Neuron (in vitro differentiated cells): ENCODE measurements at regions not wholly inside any gene's neighbourhood (a gene's known extent, or its start where the extent isn't known, plus 50 kb on each side); places are given as distances from the start of the nearest gene placed in this dataset.
"Not testable (repeated sequence)": the region's sequence is repeated elsewhere in the genome, so short reads cannot be mapped to it uniquely, and the experiment has no call there.

Experiments used
- H2AFZ ChIP-seq: one replicate; pipeline ENCODE4 v1.6.1; 2013; ENCODE audit warnings: low read depth, mild to moderate bottlenecking, inconsistent platforms, low read length, moderate library complexity
- H3K27me3 ChIP-seq: one replicate; pipeline ENCODE4 v1.6.1; 2013; ENCODE audit warnings: low read length; ENCODE audit not compliant: insufficient read depth
- H3K36me3 ChIP-seq: one replicate; pipeline ENCODE4 v1.6.1; 2013; ENCODE audit warnings: low read length; ENCODE audit not compliant: insufficient read depth
- H3K4me1 ChIP-seq: one replicate; pipeline ENCODE4 v1.6.1; 2013; ENCODE audit warnings: low read length; ENCODE audit not compliant: insufficient read depth
- H3K4me3 ChIP-seq: 2 replicates; pipeline ENCODE4 v1.5.1; 2013; ENCODE audit warnings: mild to moderate bottlenecking, low read length, moderate library complexity
- H3K9me3 ChIP-seq: one replicate; pipeline ENCODE4 v1.6.1; 2013; ENCODE audit warnings: low read length

DNA sequence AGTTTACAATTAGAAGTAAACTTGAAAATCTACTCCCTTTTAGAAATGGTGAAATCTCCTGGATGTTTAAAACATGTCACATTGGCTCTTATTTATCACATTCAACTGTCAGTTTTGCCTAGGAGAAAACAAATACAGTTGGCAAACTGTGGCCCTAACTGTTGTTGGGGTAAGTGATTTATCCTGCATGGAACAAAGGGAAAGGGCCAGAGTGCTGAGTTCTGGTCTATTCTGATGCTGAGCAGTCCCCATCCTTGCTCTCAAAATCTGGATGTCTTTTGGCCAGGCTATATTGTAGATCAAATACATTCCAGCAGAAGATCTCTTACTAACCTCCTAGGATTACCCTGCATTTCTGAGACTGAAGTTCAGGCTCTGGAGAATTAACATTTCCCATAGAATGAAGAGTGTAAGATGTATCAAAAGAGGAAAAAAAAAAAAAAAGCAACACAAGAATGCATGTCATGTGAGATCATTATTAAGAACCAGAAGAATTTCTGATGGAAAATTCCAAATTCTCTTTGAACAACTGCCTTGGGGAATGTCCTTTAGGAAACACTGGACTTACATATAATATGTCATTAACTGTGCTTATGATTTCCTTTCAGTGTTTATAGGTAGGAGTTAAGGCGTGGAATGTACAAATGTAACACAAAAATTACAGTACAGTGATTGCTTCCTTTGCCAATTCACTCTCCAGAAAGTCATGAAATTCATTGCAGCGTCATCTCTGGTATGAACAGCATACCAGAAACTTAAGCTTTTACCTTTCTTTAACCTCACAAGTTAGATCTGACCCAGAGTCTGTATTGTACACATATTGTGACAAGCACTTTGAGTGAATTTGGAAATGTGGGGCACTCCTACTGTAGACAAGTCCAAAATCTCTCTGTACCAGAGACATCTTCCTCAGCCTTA, 1012.5 kb upstream of the LCORL start:
- Histone ChIP-seq H3K36me3 (no peaks in the 10 kb centered on the region), H3K9me3 (peaks cover 2% of the 10 kb centered on the region), H3K4me1 (peaks cover 30% of the 10 kb centered on the region), H2AFZ (no peak overlapping the region), H3K4me3 (no peak overlapping the region), H3K27me3 (no peaks in the 10 kb centered on the region)

- Histone ChIP-seq H3K9me3 (no peaks in the 10 kb centered on the region), H3K4me3 (no peak overlapping the region), H3K36me3 (no peaks in the 10 kb centered on the region), H3K27me3 (no peaks in the 10 kb centered on the region), H2AFZ (no peak overlapping the region), H3K4me1 (peaks cover 30% of the 10 kb centered on the region)
These were observed 1009.0 kb upstream of the LCORL start for GRCh38 chr4:19030536-19030935.

- Histone ChIP-seq H2AFZ (peak overlapping the region; percentile 63), H3K9me3 (no peaks in the 10 kb centered on the region), H3K27me3 (no peaks in the 10 kb centered on the region), H3K4me1 (peaks cover 30% of the 10 kb centered on the region), H3K36me3 (no peaks in the 10 kb centered on the region), H3K4me3 (no peak overlapping the region)
These were observed 1008.5 kb upstream of the LCORL start for GRCh38 chr4:19030048-19030447.

- Histone ChIP-seq H3K4me1 (peaks cover 24% of the 10 kb centered on the region), H3K9me3 (no peaks in the 10 kb centered on the region), H3K36me3 (no peaks in the 10 kb centered on the region), H3K4me3 (no peak overlapping the region), H2AFZ (no peak overlapping the region), H3K27me3 (no peaks in the 10 kb centered on the region)
These were observed 1004.7 kb upstream of the LCORL start for GRCh38 chr4:19026281-19026680.

DNA sequence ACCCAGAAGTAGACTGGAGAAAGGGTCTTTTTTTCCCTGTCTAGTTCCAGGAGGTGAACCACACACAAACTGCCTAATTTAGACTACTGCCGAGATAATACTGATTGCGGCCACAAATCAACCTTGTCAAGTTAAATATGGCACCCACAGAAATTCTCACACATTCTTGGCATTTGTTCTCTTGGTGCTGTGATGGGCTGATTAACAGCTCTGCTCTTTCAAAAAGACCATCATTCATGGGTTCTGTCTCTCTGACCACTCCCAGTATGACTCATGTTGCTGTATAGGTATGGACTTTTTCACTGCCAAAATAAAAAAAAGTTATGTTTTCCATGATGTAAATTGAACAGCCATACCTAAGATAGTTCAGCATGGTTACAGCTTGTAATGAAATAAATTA, 1003.5 kb upstream of the LCORL start:
- no peaks in the 10 kb centered on the region for H3K36me3 ChIP-seq
- peaks cover 12% of the 10 kb centered on the region for H3K4me1 ChIP-seq
- H2AFZ ChIP-seq: no peak overlapping the region
- no peak overlapping the region for H3K4me3 ChIP-seq
- H3K27me3 ChIP-seq: no peaks in the 10 kb centered on the region
- H3K9me3 ChIP-seq: no peaks in the 10 kb centered on the region

DNA sequence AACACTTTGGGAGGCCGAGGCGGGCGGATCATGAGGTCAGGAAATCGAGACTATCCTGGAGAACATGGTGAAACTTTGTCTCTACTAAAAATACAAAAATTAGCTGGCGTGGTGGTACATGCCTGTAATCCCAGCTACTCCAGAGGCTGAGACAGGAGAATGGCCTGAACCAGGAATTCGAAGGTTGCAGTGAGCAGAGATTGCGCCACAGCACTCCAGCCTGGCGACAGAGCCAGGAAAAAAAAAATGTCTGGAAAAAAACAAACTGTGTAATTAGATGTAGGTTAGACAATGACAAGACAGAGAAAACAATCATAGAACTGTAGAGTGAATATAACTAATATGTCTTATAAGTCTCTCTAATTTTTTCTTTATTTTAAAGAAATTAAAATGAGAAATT, 1002.5 kb upstream of the LCORL start:
- Histone ChIP-seq H3K4me1 (peaks cover 2% of the 10 kb centered on the region), H3K27me3 (no peaks in the 10 kb centered on the region), H2AFZ (no peak overlapping the region), H3K4me3 (no peak overlapping the region), H3K9me3 (no peaks in the 10 kb centered on the region), H3K36me3 (no peaks in the 10 kb centered on the region)

DNA sequence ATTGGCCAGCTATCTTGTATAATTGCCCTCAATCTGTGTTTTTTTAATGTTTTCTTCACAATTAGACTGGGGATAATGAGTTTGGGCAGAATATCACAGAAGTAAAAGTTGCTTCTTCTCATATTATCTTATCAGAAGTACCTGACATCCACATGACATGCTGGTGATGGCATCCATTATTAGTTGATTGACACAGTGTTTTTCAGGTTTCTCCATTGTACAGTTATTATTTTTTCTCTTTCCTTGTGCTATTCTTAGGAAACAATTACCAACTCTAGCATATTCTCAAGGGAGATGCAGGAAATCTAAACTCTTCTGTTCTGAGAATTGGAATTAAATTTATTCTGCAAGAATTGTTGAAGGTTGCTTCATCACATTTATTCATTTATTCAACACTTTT, 1000.1 kb upstream of the LCORL start:
- Histone ChIP-seq H3K36me3 (no peaks in the 10 kb centered on the region), H3K9me3 (no peaks in the 10 kb centered on the region), H3K27me3 (no peaks in the 10 kb centered on the region), H3K4me3 (no peak overlapping the region), H3K4me1 (no peaks in the 10 kb centered on the region), H2AFZ (no peak overlapping the region)

DNA sequence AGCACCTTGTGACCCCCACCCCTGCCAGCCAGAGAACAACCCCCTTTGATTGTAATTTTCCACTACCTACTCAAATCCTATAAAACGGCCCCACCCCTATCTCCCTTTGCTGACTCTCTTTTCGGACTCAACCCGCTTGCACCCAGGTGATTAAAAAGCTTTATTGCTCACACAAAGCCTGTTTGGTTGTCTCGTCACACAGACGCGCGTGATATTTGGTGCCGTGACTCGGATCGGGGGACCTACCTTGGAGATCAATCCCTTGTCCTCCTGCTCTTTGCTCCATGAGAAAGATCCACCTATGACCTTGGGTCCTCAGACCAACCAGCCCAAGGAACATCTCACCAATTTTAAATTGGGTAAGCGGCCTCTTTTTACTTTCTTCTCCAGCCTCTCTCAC, 995.0 kb upstream of the LCORL start:
- H3K4me1 ChIP-seq, H3K9me3 ChIP-seq, H2AFZ ChIP-seq, H3K4me3 ChIP-seq, H3K36me3 ChIP-seq, H3K27me3 ChIP-seq: not testable (repeated sequence)

- H3K36me3 ChIP-seq: no peaks in the 10 kb centered on the region
- H3K4me1 ChIP-seq: peaks cover 8% of the 10 kb centered on the region
- no peaks in the 10 kb centered on the region for H3K27me3 ChIP-seq
- no peak overlapping the region for H2AFZ ChIP-seq
- H3K9me3 ChIP-seq: no peaks in the 10 kb centered on the region
- H3K4me3 ChIP-seq: no peak overlapping the region
These were observed 993.0 kb upstream of the LCORL start for GRCh38 chr4:19014594-19014993.

GRCh38 chr4:19010761-19011160, 989.2 kb upstream of the LCORL start:
- Histone ChIP-seq H3K27me3 (no peaks in the 10 kb centered on the region), H2AFZ (no peak overlapping the region), H3K4me1 (peaks cover 8% of the 10 kb centered on the region), H3K36me3 (no peaks in the 10 kb centered on the region), H3K9me3 (no peaks in the 10 kb centered on the region), H3K4me3 (no peak overlapping the region)

GRCh38 chr4:19009881-19010280, 988.3 kb upstream of the LCORL start:
- Histone ChIP-seq H3K36me3 (no peaks in the 10 kb centered on the region), H3K4me3 (no peak overlapping the region), H3K4me1 (peaks cover 15% of the 10 kb centered on the region), H3K9me3 (no peaks in the 10 kb centered on the region), H2AFZ (no peak overlapping the region), H3K27me3 (no peaks in the 10 kb centered on the region)

GRCh38 chr4:19005211-19005610, 983.7 kb upstream of the LCORL start:
- Histone ChIP-seq H2AFZ (no peak overlapping the region), H3K36me3 (no peaks in the 10 kb centered on the region), H3K4me3 (no peak overlapping the region), H3K4me1 (peaks cover 9% of the 10 kb centered on the region), H3K9me3 (no peaks in the 10 kb centered on the region), H3K27me3 (no peaks in the 10 kb centered on the region)

DNA sequence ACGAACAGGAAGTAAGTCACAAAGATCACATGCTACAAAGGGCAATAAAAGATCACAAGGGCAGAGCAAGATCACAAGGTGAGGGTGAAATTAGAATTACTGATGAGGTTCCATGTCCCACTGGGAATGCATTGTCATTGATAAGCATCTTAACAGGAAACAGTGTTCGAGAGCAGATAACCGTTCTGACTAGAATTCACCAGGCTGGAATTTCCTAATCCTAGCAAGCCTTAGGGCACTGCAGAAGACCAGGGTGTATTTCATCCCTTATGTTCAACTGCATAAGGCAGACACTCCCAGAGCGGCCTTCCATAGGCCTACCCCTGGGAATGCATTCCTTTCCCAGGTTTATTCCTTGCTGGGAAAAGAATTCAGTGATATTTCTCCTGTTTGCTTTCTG, 980.6 kb upstream of the LCORL start:
- H3K4me3 ChIP-seq: no peak overlapping the region
- no peaks in the 10 kb centered on the region for H3K36me3 ChIP-seq
- H2AFZ ChIP-seq: no peak overlapping the region
- no peaks in the 10 kb centered on the region for H3K9me3 ChIP-seq
- H3K27me3 ChIP-seq: no peaks in the 10 kb centered on the region
- peaks cover 12% of the 10 kb centered on the region for H3K4me1 ChIP-seq

GRCh38 chr4:18999595-18999994, 978.0 kb upstream of the LCORL start:
- H3K4me3 ChIP-seq: no peak overlapping the region
- H3K4me1 ChIP-seq: peaks cover 3% of the 10 kb centered on the region
- H2AFZ ChIP-seq: no peak overlapping the region
- no peaks in the 10 kb centered on the region for H3K27me3 ChIP-seq
- no peaks in the 10 kb centered on the region for H3K36me3 ChIP-seq
- H3K9me3 ChIP-seq: no peaks in the 10 kb centered on the region
